ENCODE measurements at regions not wholly inside any gene's neighbourhood (a gene's known extent, or its start where the extent isn't known, plus 50 kb on each side); places are given as distances from the start of the nearest gene placed in this dataset.

GRCh38 chr22:49191506-49191980, 636.1 kb downstream of the BRD1 start:
- TF ChIP-seq CTCF (IDR thresholded peaks at IDR 0.05; ENCODE audit: low read length) (no peak), EZH2 (optimal IDR thresholded peaks at IDR 0.05; ENCODE audit: low read depth, low read length) (no peak), EZH2phosphoT487 (IDR thresholded peaks at IDR 0.05; ENCODE audit: low read length) (no peak)

All from MM.1S (cell line).